K562 (cell line): ENCODE measurements at regions not wholly inside any gene's neighbourhood (a gene's known extent, or its start where the extent isn't known, plus 50 kb on each side); places are given as distances from the start of the nearest gene placed in this dataset.

Source experiments
- ATAC-seq: fragments of 200-7000 bp; cut with Tn5 transposase; 3 replicates; pipeline ENCODE4 v1.9.1; 2020; ENCODE audit warnings: moderate library complexity
- BruUV-seq: library from RNA; stranded (reverse); fragments of 400-500 nt; replicated peaks from 2 replicates; lab custom pipeline; 2021; lab: Mats Ljungman, UMichigan
- CTCF ChIA-PET: fragments of 300-600 bp; formaldehyde crosslinking; extraction: SDS; loops from one replicate; lab custom pipeline; 2021; ENCODE audit warnings: low intra/inter-chr PET ratio; lab: Yijun Ruan, JAX
- POLR2A ChIA-PET: fragments of 300-600, 350-650 bp; sonication (Branson Sonifier 250); formaldehyde crosslinking; extraction: SDS; loops from one replicate; lab custom pipeline; 2021; ENCODE audit warnings: antibody characterized with exemption, inconsistent platforms; lab: Yijun Ruan, JAX
- DNase-seq, 4 experiments: peaks; one replicate each; pipeline versions ENCODE4 v3.0.0 to v3.0.0-alpha.2; 2011 to 2018; ENCODE audit warnings: low spot score in 3 of 4, mixed read lengths in 3 of 4; ENCODE audit errors: extremely low read depth in 1 of 4
- FAIRE-seq: peaks from 2 replicates; lab custom pipeline; 2011; peaks lifted over from hg19 to GRCh38; lab: Jason Lieb, UNC
- H2AFZ ChIP-seq: 2 replicates; pipeline ENCODE4 v1.6.0; 2011; ENCODE audit warnings: low read depth, low read length, control low read depth, inconsistent platforms
- H3K27ac ChIP-seq: fragments of 200-600 bp; 3 replicates; pipeline ENCODE4 v1.8.0; 2011; ENCODE audit warnings: low read depth, mild to moderate bottlenecking, control low read depth, inconsistent platforms, low read length, moderate library complexity, mixed read lengths; ENCODE audit errors: extremely low read depth
- H3K27me3 ChIP-seq, 2 experiments: fragments of 300-600 bp in 1 of 2; 2 replicates in 1 of 2; 3 replicates in 1 of 2; pipeline versions ENCODE4 v1.6.0 to v1.8.0; 2011; ENCODE audit warnings: inconsistent platforms in 2 of 2, low read length in 2 of 2, mild to moderate bottlenecking in 1 of 2, mixed read lengths in 1 of 2, moderate library complexity in 1 of 2; ENCODE audit not compliant: control insufficient read depth in 2 of 2, insufficient read depth in 2 of 2
- H3K36me3 ChIP-seq: fragments of 300-600 bp; 3 replicates; pipeline ENCODE4 v1.8.0; 2011; ENCODE audit warnings: mild to moderate bottlenecking, low read length, inconsistent platforms; ENCODE audit not compliant: control insufficient read depth, insufficient read depth
- H3K4me1 ChIP-seq, 2 experiments: fragments of 200-600 bp in 1 of 2; replicated peaks in 1 of 2; 2 replicates in 1 of 2; 3 replicates in 1 of 2; pipeline versions ENCODE4 v1.5.1 to v1.8.0; 2011; ENCODE audit warnings: inconsistent platforms in 2 of 2, low read length in 2 of 2, mild to moderate bottlenecking in 1 of 2, mixed read lengths in 1 of 2, moderate library complexity in 1 of 2; ENCODE audit not compliant: control insufficient read depth in 2 of 2, insufficient read depth in 2 of 2
- H3K4me2 ChIP-seq: 2 replicates; pipeline ENCODE4 v1.6.1; 2011; ENCODE audit warnings: low read length, control low read depth, inconsistent platforms, mixed read lengths; ENCODE audit not compliant: insufficient read depth
- H3K4me3 ChIP-seq: fragments of 200-600 bp; sonication (generic), shearing (Covaris generic); 2 replicates; pipeline ENCODE4 v1.5.1; 2016; ENCODE audit warnings: control low read depth, inconsistent platforms
- H3K79me2 ChIP-seq: fragments of 200-600 bp; 3 replicates; pipeline ENCODE4 v1.8.0; 2011; ENCODE audit warnings: low read length, inconsistent platforms; ENCODE audit not compliant: control insufficient read depth, insufficient read depth
- H3K9ac ChIP-seq, 2 experiments: 2 replicates each; pipeline versions ENCODE4 v1.6.0 to v1.6.1; 2011; ENCODE audit warnings: low read depth in 2 of 2, low read length in 2 of 2, control low read depth in 1 of 2, inconsistent platforms in 1 of 2, mild to moderate bottlenecking in 1 of 2, mixed read lengths in 1 of 2; ENCODE audit not compliant: insufficient read depth in 1 of 2
- H3K9me1 ChIP-seq: one replicate; pipeline ENCODE4 v1.6.0; 2011; ENCODE audit warnings: inconsistent platforms, mild to moderate bottlenecking, low read length, moderate library complexity; ENCODE audit not compliant: control insufficient read depth, insufficient read depth
- H3K9me3 ChIP-seq: replicated peaks from 2 replicates; pipeline ENCODE4 v1.5.1; 2011; ENCODE audit warnings: low read depth, low read length, inconsistent platforms; ENCODE audit not compliant: control insufficient read depth, insufficient read depth
- H4K20me1 ChIP-seq: replicated peaks from 2 replicates; pipeline ENCODE4 v1.6.1; 2011; ENCODE audit warnings: low read length, inconsistent platforms, mixed read lengths; ENCODE audit not compliant: control insufficient read depth, insufficient read depth
- E2F3 ChIP-seq: fragments of 250-450 bp; sonication (Bioruptor Pico); IDR thresholded peaks from 2 replicates; pipeline ENCODE4 v1.4.0; 2020; ENCODE audit warnings: mild to moderate bottlenecking
- NFXL1 ChIP-seq: fragments of 450-650 bp; formaldehyde crosslinking; IDR thresholded peaks from 2 replicates; pipeline ENCODE4 v1.4.0; 2021; ENCODE audit warnings: mild to moderate bottlenecking
- NR2F6 ChIP-seq: fragments of 450-650 bp; formaldehyde crosslinking; IDR thresholded peaks from 2 replicates; pipeline ENCODE4 v1.4.0; 2020; ENCODE audit warnings: mild to moderate bottlenecking
- NR4A1 ChIP-seq, 2 experiments: fragments of 250-450 bp in 1 of 2; fragments of 450-650 bp in 1 of 2; sonication (Bioruptor Pico) in 1 of 2; IDR thresholded peaks; 2 replicates each; pipeline versions ENCODE4 v1.4.0 to v1.6.1; 2016 to 2020; ENCODE audit warnings: mild to moderate bottlenecking in 2 of 2, missing compliant biosample characterization in 1 of 2, missing genetic modification characterization in 1 of 2, moderate library complexity in 1 of 2
- SREBF2 ChIP-seq: sonication (generic); formaldehyde crosslinking; IDR thresholded peaks from 2 replicates; pipeline ENCODE4 v1.4.0; 2020; ENCODE audit warnings: mild to moderate bottlenecking, missing genetic modification reagents
- ZBTB2 ChIP-seq: fragments of 450-650 bp; IDR thresholded peaks from 2 replicates; pipeline ENCODE4 v1.6.1; 2016; ENCODE audit warnings: antibody characterized with exemption
- ZNF764 ChIP-seq: fragments of 250-450 bp; sonication (Bioruptor Pico); IDR thresholded peaks from 2 replicates; pipeline ENCODE4 v1.4.0; 2020; ENCODE audit warnings: low read depth, mild to moderate bottlenecking, moderate library complexity
- WGBS: fragments of 100-300 bp; shearing (Covaris generic); methylation state at CpG from one replicate; pipeline ENCODE4 v1.1.6; 2016; ENCODE audit warnings: low coverage, mixed read lengths; ENCODE audit not compliant: insufficient coverage; ENCODE audit errors: missing lambda C conversion rate; 5-methylcytosine and 5-hydroxymethylcytosine counted together
- in situ Hi-C: fragments of 300-500 bp; cut with MboI; formaldehyde crosslinking; loops from 4 replicates; pipeline ENCODE4 v1.15.0; 2018; ENCODE audit warnings: inconsistent platforms, mixed read lengths
- intact Hi-C: fragments of 100-400 bp; cut with micrococcal nuclease; formaldehyde crosslinking; loops from 2 replicates; pipeline ENCODE4 v1.14.2; 2022

- no peak overlapping the region for H3K27ac ChIP-seq
- H2AFZ ChIP-seq, result no peak overlapping the region
- DNase-seq, result no peak
- FAIRE-seq, result no peak
- no peaks in the 10 kb centered on the region for H3K9me1 ChIP-seq
- WGBS, result 3% methylated on average over 6 of the region's 6 CpGs
- H3K4me2 ChIP-seq, result no peak overlapping the region
- BruUV-seq, result no TSS peak
- ChIA-PET POLR2A (no interaction called here), CTCF (no interaction called here)
- H3K36me3 ChIP-seq, result no peaks in the 10 kb centered on the region
- H3K27me3 ChIP-seq, result peaks cover 6 to 11% of the 10 kb centered on the region in 2 experiments; a peak in 4 of 5 replicates
- H3K79me2 ChIP-seq, result no peaks in the 10 kb centered on the region
- no peak for ATAC-seq
- H4K20me1 ChIP-seq, result no peaks in the 10 kb centered on the region
- H3K9me3 ChIP-seq, result no peaks in the 10 kb centered on the region
- H3K4me1 ChIP-seq, result no peaks in the 10 kb centered on the region
- no peak for TF ChIP-seq NR4A1 (CRISPR knock-in tag; IDR thresholded peaks at IDR 0.05)
- no peak for TF ChIP-seq NR4A1 (tag; IDR thresholded peaks at IDR 0.05)
- TF ChIP-seq E2F3 (CRISPR knock-in tag), result no peak
- TF ChIP-seq ZNF764, result no peak
- no peak for TF ChIP-seq NR2F6 (CRISPR knock-in tag)
- no peak for TF ChIP-seq SREBF2 (CRISPR knock-in tag)
- 0 out of 2 replicates have a peak, but pooled peaks have one; percentile 16 for TF ChIP-seq NFXL1 (CRISPR knock-in tag)
- TF ChIP-seq ZBTB2, result no peak
- intact Hi-C loops, result no loop called here
- no peak overlapping the region for H3K4me3 ChIP-seq
- in situ Hi-C loops, result no loop called here
- no peak overlapping the region for H3K9ac ChIP-seq
Measured at GRCh38 chr6:144338474-144338873, 53.3 kb downstream of the UTRN start.
